ENCODE measurements at regions not wholly inside any gene's neighbourhood (a gene's known extent, or its start where the extent isn't known, plus 50 kb on each side); places are given as distances from the start of the nearest gene placed in this dataset.

GRCh38 chr21:18518054-18518481 lies 114.5 kb upstream of the TMPRSS15 start:
- TF ChIP-seq CTCF (IDR thresholded peaks at IDR 0.05 in 8 of 11, conservative IDR thresholded peaks at IDR 0.05 in 3 of 11), result no peak
- no peak for TF ChIP-seq POLR2A (IDR thresholded peaks at IDR 0.05)
